Esophagus squamous epithelium (tissue), 5 donors: ENCODE measurements at regions not wholly inside any gene's neighbourhood (a gene's known extent, or its start where the extent isn't known, plus 50 kb on each side); places are given as distances from the start of the nearest gene placed in this dataset.

ENCODE experiments used
- DNase-seq: peaks from one replicate; lab custom pipeline; 2025; lab: John Stamatoyannopoulos, UW
- H3K27ac ChIP-seq, 4 donors: fragments of 200-600 bp; sonication (generic); one replicate each; pipeline ENCODE4 v1.5.1; 2016 to 2019; ENCODE audit warnings: mild to moderate bottlenecking in 1 of 4
- H3K27me3 ChIP-seq, 4 donors: fragments of 200-600 bp; sonication (generic); 1 replicate in 3 of 4; 2 replicates in 1 of 4; pipeline versions ENCODE4 v1.5.1 to v1.6.0; 2017 to 2021; ENCODE audit warnings: antibody characterized with exemption in 1 of 4
- H3K36me3 ChIP-seq, 3 donors: fragments of 200-600 bp; sonication (generic); one replicate each; pipeline ENCODE4 v1.5.1; 2016 to 2019
- H3K4me1 ChIP-seq, 3 donors: fragments of 200-600 bp; sonication (generic); one replicate each; pipeline ENCODE4 v1.5.1; 2017 to 2019
- H3K4me3 ChIP-seq, 4 donors: fragments of 200-600 bp; sonication (generic); 1 replicate in 3 of 4; 2 replicates in 1 of 4; pipeline ENCODE4 v1.5.1; 2016 to 2019; ENCODE audit warnings: mild to moderate bottlenecking in 2 of 4, moderate library complexity in 1 of 4
- H3K9me3 ChIP-seq, 3 donors: fragments of 200-600 bp; sonication (generic); one replicate each; pipeline ENCODE4 v1.5.1; 2016 to 2019
- POLR2A ChIP-seq, 4 donors: fragments of 450-650 bp; IDR thresholded peaks; one replicate each; pipeline ENCODE4 v1.6.1; 2017; ENCODE audit warnings: antibody characterized with exemption in 4 of 4, mild to moderate bottlenecking in 4 of 4, moderate library complexity in 3 of 4
- WGBS, 2 donors: methylation state at CpG; one replicate each; pipeline ENCODE4 v1.1.5; 2018; 5-methylcytosine and 5-hydroxymethylcytosine counted together
- intact Hi-C: fragments of 100-400 bp; cut with DNase I; formaldehyde crosslinking; loops from one replicate; pipeline ENCODE4 v1.15.0; 2022
- TF ChIP-seq, protein P1 (sequence below), 6 experiments: fragments of 450-650 bp in 4 of 6; fragments of 200-600 bp in 2 of 6; sonication (generic) in 2 of 6; IDR thresholded peaks; one replicate each; pipeline ENCODE4 v1.5.1; 2016 to 2019; ENCODE audit warnings: antibody characterized with exemption in 6 of 6, mild to moderate bottlenecking in 4 of 6, moderate library complexity in 4 of 6
- donor health status: DM: yes; HTN: yes; CAD: no.

DNA sequence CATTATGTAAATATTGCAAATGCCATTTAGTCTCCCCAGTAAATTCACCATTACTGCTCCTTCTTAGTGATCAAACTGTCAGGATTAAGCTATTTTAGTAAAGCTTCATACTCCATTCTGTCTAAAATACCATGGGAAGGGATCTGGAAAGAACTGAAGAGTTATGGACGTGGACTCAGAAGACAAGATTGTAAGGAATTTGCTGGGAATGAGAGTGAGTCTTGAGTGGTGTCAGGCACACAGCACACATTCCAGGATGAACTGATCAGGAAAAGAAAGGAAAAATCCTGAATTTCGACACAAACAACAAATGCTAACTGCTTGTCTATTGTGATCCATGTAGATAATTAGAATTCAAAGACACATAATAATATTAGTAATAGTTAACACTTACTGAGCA lies 311.0 kb downstream of the CENPC start:
- WGBS, 2 donors = 37 to 71% methylated on average over 2 of the region's 2 CpGs
- no peak for DNase-seq
- TF ChIP-seq POLR2A (IDR thresholded peaks at IDR 0.05) = no peak
- TF ChIP-seq, protein P1, sequence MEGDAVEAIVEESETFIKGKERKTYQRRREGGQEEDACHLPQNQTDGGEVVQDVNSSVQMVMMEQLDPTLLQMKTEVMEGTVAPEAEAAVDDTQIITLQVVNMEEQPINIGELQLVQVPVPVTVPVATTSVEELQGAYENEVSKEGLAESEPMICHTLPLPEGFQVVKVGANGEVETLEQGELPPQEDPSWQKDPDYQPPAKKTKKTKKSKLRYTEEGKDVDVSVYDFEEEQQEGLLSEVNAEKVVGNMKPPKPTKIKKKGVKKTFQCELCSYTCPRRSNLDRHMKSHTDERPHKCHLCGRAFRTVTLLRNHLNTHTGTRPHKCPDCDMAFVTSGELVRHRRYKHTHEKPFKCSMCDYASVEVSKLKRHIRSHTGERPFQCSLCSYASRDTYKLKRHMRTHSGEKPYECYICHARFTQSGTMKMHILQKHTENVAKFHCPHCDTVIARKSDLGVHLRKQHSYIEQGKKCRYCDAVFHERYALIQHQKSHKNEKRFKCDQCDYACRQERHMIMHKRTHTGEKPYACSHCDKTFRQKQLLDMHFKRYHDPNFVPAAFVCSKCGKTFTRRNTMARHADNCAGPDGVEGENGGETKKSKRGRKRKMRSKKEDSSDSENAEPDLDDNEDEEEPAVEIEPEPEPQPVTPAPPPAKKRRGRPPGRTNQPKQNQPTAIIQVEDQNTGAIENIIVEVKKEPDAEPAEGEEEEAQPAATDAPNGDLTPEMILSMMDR (IDR thresholded peaks at IDR 0.05) = no peak
- Histone ChIP-seq H3K4me1 (no peaks in the 10 kb centered on the region), H3K27me3 (no peaks in the 10 kb centered on the region), H3K27ac (no peak overlapping the region), H3K9me3 (no peaks in the 10 kb centered on the region), H3K36me3 (no peaks in the 10 kb centered on the region), H3K4me3 (no peak overlapping the region)
- intact Hi-C loops = no loop called here

DNA sequence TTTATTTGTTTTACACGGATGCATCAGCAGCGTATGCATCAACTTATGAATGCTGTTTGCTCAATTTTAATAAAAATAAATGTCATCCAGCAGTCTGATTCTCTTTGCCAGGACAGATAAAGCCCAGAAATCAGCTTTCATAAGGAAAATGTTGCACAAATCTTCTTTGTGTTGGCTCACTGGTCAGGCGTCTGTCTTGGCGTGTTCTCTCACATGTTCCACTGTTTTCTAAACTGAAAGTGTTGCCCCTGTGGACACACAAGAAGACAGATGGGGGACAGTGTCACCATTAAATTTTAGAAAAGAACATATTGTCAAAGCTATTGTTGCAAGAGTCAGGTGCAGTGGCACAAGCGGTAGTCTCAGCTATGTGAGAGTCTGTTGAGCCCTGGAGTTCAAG lies 316.2 kb downstream of the CENPC start:
- intact Hi-C loops = no loop called here
- no peak overlapping the region for H3K4me3 ChIP-seq
- no peak overlapping the region for H3K27ac ChIP-seq
- no peak for TF ChIP-seq POLR2A (IDR thresholded peaks at IDR 0.05)
- TF ChIP-seq, protein P1 (IDR thresholded peaks at IDR 0.05) = no peak
- no peak for DNase-seq
- H3K4me1 ChIP-seq = no peaks in the 10 kb centered on the region
- H3K9me3 ChIP-seq = no peaks in the 10 kb centered on the region
- no peaks in the 10 kb centered on the region for H3K36me3 ChIP-seq
- no peaks in the 10 kb centered on the region for H3K27me3 ChIP-seq
- 57 to 68% methylated on average over 5 of the region's 5 CpGs for WGBS, 2 donors

DNA sequence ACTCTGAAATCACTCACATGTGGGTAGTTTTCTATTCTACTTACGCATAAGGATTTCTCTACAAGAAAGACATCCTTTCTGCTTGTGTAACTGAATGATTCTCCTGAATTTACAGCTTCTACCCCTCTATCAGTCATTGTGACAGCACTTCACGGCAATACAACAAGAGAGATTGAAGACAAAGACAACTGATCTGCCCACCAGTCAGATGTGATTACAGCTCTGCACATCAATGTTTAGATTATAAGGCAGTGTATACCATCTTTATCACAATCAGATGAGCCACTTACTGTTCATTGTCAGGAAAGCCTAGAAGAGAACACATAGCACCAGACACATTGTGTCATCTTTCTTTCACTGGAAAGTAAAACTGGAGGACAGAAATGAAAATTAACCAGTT lies 324.4 kb downstream of the CENPC start:
- WGBS, 2 donors = 60 to 72% methylated on average over 2 of the region's 2 CpGs
- intact Hi-C loops = no loop called here
- Histone ChIP-seq H3K4me1 (no peaks in the 10 kb centered on the region), H3K27me3 (no peaks in the 10 kb centered on the region), H3K27ac (no peak overlapping the region), H3K36me3 (no peaks in the 10 kb centered on the region), H3K9me3 (no peaks in the 10 kb centered on the region), H3K4me3 (no peak overlapping the region)
- TF ChIP-seq, protein P1 (IDR thresholded peaks at IDR 0.05) = no peak
- no peak for TF ChIP-seq POLR2A (IDR thresholded peaks at IDR 0.05)
- no peak for DNase-seq

DNA sequence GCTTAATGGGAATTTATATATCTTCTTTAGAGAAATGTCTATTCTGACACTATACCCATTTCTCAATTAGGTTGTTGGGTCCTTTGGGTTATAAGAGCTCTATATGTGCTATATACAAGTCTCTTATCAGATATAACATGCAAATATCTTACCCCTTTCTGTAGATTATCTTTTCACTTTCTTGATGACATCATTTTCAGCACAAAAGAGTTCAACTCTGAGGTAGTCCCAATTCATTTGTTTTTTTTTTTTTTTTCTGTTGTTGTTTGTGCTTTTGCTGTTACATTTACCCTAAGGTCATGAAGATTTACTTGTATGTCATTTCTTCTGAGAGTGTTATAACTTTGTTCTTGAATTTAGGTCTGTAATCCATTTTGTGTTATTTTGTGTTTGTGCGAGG lies 326.4 kb downstream of the CENPC start:
- no peak for TF ChIP-seq POLR2A (IDR thresholded peaks at IDR 0.05)
- TF ChIP-seq, protein P1 (IDR thresholded peaks at IDR 0.05) = no peak
- intact Hi-C loops = no loop called here
- WGBS, 2 donors = 84 to 89% methylated on average over 1 of the region's 1 CpG
- no peak overlapping the region for H3K27ac ChIP-seq
- no peak overlapping the region for H3K4me3 ChIP-seq
- H3K36me3 ChIP-seq = no peaks in the 10 kb centered on the region
- H3K4me1 ChIP-seq = no peaks in the 10 kb centered on the region
- no peaks in the 10 kb centered on the region for H3K9me3 ChIP-seq
- DNase-seq = no peak
- H3K27me3 ChIP-seq = no peaks in the 10 kb centered on the region

DNA sequence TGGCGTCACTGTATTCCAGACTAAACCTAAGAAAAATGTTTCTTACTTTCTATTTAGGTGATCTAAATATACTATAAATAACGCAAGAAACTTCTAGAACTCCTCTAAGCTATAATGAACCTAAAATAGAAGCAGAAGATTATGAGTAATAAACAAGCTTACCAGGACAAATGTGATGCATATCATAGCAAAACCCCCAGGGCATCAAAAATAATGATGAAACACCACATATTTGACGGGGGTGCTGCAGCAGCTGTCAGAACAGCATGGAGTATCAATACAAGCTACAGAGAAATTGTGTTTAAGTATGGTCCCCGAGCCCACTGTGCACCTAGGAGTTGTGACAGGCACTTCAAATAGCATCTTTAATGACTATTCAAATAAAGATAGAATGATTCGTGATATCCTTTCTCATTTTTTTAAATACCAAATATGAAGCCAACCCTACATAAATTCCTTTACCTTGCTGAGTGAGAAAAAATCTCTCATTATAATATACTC lies 337.3 kb downstream of the CENPC start:
- TF ChIP-seq, protein P1 (IDR thresholded peaks at IDR 0.05) = no peak
- TF ChIP-seq POLR2A (IDR thresholded peaks at IDR 0.05) = no peak
- intact Hi-C loops = no loop called here
- WGBS, 2 donors = 35 to 40% methylated on average over 5 of the region's 5 CpGs

More for the DNA sequence above, 337.3 kb downstream of the CENPC start:
- no peaks in the 10 kb centered on the region for H3K4me1 ChIP-seq
- no peak overlapping the region for H3K4me3 ChIP-seq
- H3K36me3 ChIP-seq = no peaks in the 10 kb centered on the region
- H3K27me3 ChIP-seq = no peaks in the 10 kb centered on the region
- no peaks in the 10 kb centered on the region for H3K9me3 ChIP-seq
- H3K27ac ChIP-seq = no peak overlapping the region
- no peak for DNase-seq
